ENCODE measurements at regions not wholly inside any gene's neighbourhood (a gene's known extent, or its start where the extent isn't known, plus 50 kb on each side); places are given as distances from the start of the nearest gene placed in this dataset.
"Not testable (repeated sequence)": the region's sequence is repeated elsewhere in the genome, so short reads cannot be mapped to it uniquely, and the experiment has no call there.

DNA sequence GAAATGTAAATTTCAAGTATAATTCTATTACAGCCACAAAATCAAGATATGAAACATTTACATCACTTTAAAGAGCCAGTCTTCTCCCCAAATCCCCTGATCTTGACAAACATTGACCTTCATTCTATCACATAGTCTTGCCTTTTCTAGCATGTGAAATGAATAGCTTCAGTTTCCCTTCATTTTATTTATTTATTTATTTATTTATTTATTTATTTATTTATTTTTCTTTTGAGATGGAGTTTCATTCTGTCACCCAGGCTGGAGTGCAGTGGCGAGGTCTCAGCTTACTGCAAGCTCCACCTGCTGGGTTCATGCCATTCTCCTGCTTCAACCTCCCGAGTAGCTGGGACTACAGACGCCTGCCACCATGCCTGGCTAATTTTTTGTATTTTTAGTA is 147.9 kb downstream of the MSL3 start:
- TF ChIP-seq POLR2A (IDR thresholded peaks at IDR 0.05; ENCODE audit: low read length); GATA1 (IDR thresholded peaks at IDR 0.05; ENCODE audit: low read depth, low read length): not testable (repeated sequence)

Data from erythroblast (primary cell).